ENCODE measurements at regions not wholly inside any gene's neighbourhood (a gene's known extent, or its start where the extent isn't known, plus 50 kb on each side); places are given as distances from the start of the nearest gene placed in this dataset.

DNA sequence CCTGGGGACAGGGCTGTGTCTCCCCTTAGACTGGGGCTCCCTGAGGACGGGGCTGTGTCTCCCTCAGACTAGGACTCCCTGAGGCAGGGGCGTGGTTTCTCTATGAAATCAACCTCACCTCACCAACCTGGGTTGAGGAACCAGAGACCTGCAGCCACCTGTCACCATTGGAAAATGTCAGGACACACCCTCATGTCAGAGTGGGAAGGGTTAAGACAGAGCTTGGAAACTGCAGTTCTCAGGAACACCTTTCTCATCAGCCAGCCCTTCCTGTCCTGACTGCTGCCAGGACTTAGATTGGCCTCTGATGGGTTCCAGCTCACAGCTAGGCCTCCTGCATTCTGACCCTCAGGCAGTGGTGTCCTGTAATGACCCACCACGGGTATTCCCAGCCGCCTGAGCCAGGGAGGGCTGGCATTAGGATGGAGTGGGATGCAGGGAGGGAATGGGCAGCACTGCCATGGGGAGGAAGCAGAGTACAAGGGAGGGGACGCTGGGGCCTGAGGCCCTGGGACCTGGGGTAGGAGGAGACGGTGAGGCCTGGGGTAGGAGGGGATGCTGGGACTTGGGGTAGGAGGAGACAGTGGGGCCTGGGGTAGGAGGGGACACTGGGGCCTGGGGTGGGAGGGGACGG is 76.3 kb downstream of the MRPL14 start:
- no peak for FAIRE-seq
- no peak for DNase-seq (ENCODE audit: extremely low spot score, insufficient read length, low read depth)

DNA sequence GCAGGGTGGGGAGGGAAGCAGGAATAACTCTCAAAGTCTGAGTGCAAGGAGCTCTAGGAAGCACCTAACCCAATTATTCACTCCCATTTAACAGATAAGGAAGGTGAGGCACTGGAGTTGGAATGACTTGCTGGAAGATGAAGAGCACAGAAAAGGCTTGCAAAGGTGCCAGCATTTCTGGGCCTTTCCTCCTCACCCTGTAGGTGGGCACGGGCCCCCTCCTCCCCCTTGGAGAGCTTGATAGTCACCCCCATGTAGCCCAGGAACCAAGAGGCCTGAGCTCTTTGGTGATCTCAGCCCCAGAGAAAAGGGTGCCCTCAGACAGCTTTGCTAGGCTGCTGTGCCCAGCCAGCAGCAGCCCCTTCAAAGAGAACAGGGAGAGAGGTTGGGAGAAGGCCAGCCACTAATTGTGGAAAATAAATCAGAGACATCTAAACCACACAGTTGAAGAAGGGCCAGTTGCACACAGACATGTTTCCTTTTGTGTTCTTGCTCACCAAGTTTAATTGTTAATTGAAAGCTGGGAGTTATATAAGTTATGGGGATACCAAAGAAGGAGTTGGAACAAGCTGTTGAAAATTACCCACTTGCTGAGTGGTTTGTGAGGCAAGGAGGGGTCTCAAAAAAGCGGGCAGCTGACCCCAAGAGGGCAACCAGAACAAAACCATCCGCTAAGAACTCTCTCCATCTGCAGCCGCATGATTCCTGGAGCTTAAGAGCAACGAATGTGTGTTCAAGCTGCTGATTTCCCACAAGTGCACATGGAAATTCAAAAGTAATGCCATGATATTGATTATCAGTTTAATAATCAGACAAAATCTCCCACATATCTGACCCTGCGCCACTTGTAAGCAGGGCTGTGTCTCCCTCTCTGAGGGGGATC is 77.0 kb downstream of the MRPL14 start:
- FAIRE-seq = no peak
- DNase-seq (ENCODE audit: extremely low spot score, insufficient read length, low read depth) = no peak

GRCh38 chr6:44049163-44049988 is 77.9 kb downstream of the MRPL14 start:
- DNase-seq (ENCODE audit: extremely low spot score, insufficient read length, low read depth) = no peak
- no peak for FAIRE-seq

DNA sequence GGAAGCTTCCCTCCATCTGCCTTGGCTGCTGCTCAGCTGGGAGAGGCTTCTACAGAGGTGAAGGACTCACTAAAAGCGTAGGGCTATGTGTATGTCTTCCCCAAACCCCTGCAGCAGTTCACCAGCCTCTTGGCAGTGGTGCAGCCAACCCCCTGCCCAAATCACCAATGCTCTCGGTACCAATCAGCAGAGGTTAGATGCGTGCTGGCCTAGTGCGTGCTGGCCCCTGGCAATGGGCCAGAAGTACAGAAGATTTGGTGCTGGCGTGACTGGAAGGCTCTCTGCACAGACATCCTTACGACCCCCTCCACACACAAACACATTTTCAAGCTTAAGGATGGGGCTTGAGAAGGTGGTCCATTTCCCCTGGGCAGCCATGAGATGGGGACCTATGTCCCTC is 79.0 kb downstream of the MRPL14 start:
- FAIRE-seq = no peak

DNA sequence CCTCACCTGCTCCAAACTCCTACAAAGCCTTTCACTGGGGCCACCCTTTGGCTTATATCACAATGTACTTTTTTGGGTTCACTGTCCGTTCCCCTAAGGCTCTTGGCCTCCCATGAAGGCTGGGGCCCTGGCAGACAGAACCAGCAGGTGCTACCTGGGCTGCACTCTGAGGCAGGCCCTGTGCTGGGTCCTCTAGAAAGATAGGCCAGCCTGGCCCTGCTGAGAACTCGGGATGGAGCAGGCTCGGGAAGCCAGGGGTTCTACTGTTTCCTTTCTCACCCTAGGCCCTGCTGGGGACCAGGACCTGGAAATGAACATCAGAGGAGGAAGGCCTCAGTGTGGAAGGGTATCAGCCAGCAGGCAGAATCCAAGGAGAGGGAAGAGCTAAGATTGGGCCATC is 79.5 kb downstream of the MRPL14 start:
- DNase-seq (ENCODE audit: extremely low spot score, insufficient read length, low read depth) (no peak), FAIRE-seq (no peak)

More for the DNA sequence above, 79.0 kb downstream of the MRPL14 start:
- DNase-seq (ENCODE audit: extremely low spot score, insufficient read length, low read depth) = no peak

GRCh38 chr6:44047179-44047546 is 80.1 kb downstream of the MRPL14 start:
- no peak for FAIRE-seq
- DNase-seq (ENCODE audit: extremely low spot score, insufficient read length, low read depth) = no peak

- DNase-seq (ENCODE audit: extremely low spot score, insufficient read length, low read depth) (no peak), FAIRE-seq (no peak)
These were observed 80.6 kb downstream of the MRPL14 start for GRCh38 chr6:44046516-44047178.

GRCh38 chr6:44045672-44046015 is 81.6 kb downstream of the MRPL14 start:
- no peak for FAIRE-seq
- no peak for DNase-seq (ENCODE audit: extremely low spot score, insufficient read length, low read depth)

- DNase-seq (ENCODE audit: extremely low spot score, insufficient read length, low read depth) = no peak
- FAIRE-seq = no peak
These were observed 82.1 kb downstream of the MRPL14 start for GRCh38 chr6:44044940-44045671.

GRCh38 chr6:44044154-44044539 is 83.1 kb downstream of the MRPL14 start:
- FAIRE-seq (no peak), DNase-seq (ENCODE audit: extremely low spot score, insufficient read length, low read depth) (no peak)

- no peak for FAIRE-seq
- DNase-seq (ENCODE audit: extremely low spot score, insufficient read length, low read depth) = no peak
These were observed 83.6 kb downstream of the MRPL14 start for GRCh38 chr6:44043479-44044153.

- no peak for FAIRE-seq
- no peak for DNase-seq (ENCODE audit: extremely low spot score, insufficient read length, low read depth)
These were observed 84.2 kb downstream of the MRPL14 start for GRCh38 chr6:44042989-44043478.

DNA sequence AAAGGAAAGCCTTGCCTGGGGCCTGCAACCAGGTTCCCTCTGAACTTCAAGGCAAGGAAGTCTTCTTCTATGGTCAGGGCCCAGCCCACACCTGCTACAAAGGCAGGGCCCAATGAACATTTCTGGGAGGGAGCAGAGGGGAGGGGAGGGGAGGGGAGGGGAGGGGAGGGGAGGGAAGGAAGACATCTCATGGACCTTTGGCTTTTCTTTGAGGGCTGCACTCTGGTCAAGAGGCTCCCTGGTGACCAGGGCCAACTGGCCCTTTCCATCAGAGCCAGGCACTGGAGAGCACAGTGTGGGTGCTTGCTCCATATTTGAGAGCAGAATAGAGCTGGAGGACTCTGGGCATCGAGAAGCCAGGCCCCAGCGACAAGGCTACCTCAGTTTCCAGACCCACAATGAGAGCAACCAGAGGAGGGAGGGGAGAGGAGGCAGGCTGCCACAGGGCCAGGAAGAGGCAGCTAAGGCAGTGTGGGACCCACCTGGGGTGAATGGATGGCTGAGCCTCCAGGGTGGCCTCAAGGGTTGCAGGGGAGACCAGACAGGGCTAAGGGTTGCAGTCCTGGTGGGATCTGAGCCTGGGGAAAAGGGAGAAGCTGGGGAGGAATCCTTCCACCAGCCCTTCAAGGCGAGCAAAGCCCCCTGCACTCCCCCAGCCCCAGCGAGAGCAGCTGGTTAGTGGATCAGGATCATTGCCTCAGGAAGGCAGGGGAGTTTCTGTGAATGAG is 84.8 kb downstream of the MRPL14 start:
- FAIRE-seq = no peak
- DNase-seq (ENCODE audit: extremely low spot score, insufficient read length, low read depth) = no peak

GRCh38 chr6:44041461-44042260 is 85.6 kb downstream of the MRPL14 start:
- DNase-seq (ENCODE audit: extremely low spot score, insufficient read length, low read depth) (no peak), FAIRE-seq (no peak)

DNA sequence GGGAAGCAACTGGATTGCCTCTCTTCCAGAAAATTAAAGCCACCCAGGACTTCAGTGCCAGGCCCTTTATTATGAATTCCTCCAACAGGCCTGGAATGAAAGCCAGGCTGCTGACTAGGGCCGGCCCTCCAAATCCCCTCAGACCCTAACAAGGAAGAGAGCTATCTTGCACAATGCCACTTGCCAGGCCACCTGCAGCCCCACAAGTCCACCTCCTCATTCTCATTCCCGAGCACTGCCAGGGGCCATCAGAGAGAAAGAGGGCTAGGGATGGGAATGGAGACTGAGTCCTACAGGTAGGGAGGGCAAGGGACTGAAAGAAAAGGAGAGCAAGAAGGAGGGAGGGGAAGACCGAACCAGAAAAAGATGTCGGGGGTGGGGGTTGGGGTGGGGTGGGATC is 86.5 kb downstream of the MRPL14 start:
- no peak for DNase-seq (ENCODE audit: extremely low spot score, insufficient read length, low read depth)
- no peak for FAIRE-seq

DNA sequence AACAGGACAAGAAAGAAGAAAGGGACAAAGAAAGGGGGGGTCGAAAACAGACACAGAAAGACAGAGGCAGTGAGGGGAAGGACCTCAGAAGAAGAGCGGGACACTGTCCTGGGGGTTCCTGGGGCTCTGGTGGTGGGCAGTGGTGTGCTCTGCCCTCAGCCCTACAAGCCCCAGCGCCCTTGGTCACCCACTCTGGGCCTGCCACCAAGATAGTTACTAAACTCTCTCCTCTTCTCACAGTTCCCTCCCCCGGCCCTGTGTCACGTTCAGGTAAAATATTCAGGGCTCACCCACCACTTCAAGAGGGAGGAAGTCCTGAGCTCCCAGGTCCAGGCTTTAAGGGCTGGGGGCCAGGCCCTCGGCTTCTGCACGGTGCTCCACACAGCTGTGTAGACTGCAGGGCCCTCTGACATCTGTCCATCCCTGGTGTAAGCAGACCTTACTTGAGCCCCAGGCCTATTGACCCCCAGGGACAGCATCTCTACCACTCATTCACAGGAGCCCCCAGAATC is 87.4 kb downstream of the MRPL14 start:
- DNase-seq (ENCODE audit: extremely low spot score, insufficient read length, low read depth) = no peak
- no peak for FAIRE-seq

GRCh38 chr6:44039191-44039719 is 88.0 kb downstream of the MRPL14 start:
- no peak for FAIRE-seq

More at GRCh38 chr6:44039191-44039719, 88.0 kb downstream of the MRPL14 start:
- DNase-seq (ENCODE audit: extremely low spot score, insufficient read length, low read depth) = no peak

Data from GM18507 (cell line).